GM18519 (cell line): ENCODE measurements at regions not wholly inside any gene's neighbourhood (a gene's known extent, or its start where the extent isn't known, plus 50 kb on each side); places are given as distances from the start of the nearest gene placed in this dataset.
"Not testable (repeated sequence)": the region's sequence is repeated elsewhere in the genome, so short reads cannot be mapped to it uniquely, and the experiment has no call there.

Experiments
- ATAC-seq: cut with Tn5 transposase; IDR thresholded peaks from one replicate; pipeline ENCODE4 v1.9.1; 2021; ENCODE audit warnings: mild to moderate bottlenecking, moderate library complexity; ENCODE audit not compliant: unreplicated experiment, low FRiP score

GRCh38 chr5:117318528-117318927 is 743.9 kb upstream of the SEMA6A start:
- no peak for ATAC-seq

GRCh38 chr5:117315170-117315569 is 740.5 kb upstream of the SEMA6A start:
- no peak for ATAC-seq

GRCh38 chr5:117304512-117305107 is 730.0 kb upstream of the SEMA6A start:
- not testable (repeated sequence) for ATAC-seq

- no peak for ATAC-seq
These were observed 728.3 kb upstream of the SEMA6A start for GRCh38 chr5:117302949-117303348.

GRCh38 chr5:117302473-117302872 is 727.9 kb upstream of the SEMA6A start:
- no peak for ATAC-seq

- ATAC-seq, result no peak
These were observed 725.3 kb upstream of the SEMA6A start for GRCh38 chr5:117299936-117300328.

GRCh38 chr5:117299224-117299935 is 724.8 kb upstream of the SEMA6A start:
- ATAC-seq, result no peak

GRCh38 chr5:117296872-117297271 is 722.2 kb upstream of the SEMA6A start:
- no peak for ATAC-seq

GRCh38 chr5:117295941-117296340 is 721.3 kb upstream of the SEMA6A start:
- ATAC-seq, result no peak

GRCh38 chr5:117286813-117287212 is 712.2 kb upstream of the SEMA6A start:
- ATAC-seq, result no peak

GRCh38 chr5:117271656-117272055 is 697.0 kb upstream of the SEMA6A start:
- no peak for ATAC-seq

- ATAC-seq, result no peak
These were observed 691.7 kb upstream of the SEMA6A start for GRCh38 chr5:117266280-117266679.

- ATAC-seq, result no peak
These were observed 688.6 kb upstream of the SEMA6A start for GRCh38 chr5:117263231-117263630.

- no peak for ATAC-seq
These were observed 688.0 kb upstream of the SEMA6A start for GRCh38 chr5:117262572-117263131.

- ATAC-seq, result no peak
These were observed 687.4 kb upstream of the SEMA6A start for GRCh38 chr5:117261948-117262571.

- no peak for ATAC-seq
These were observed 680.8 kb upstream of the SEMA6A start for GRCh38 chr5:117255211-117256027.

GRCh38 chr5:117252566-117252965 is 677.9 kb upstream of the SEMA6A start:
- no peak for ATAC-seq

GRCh38 chr5:117249086-117249815 is 674.6 kb upstream of the SEMA6A start:
- no peak for ATAC-seq

GRCh38 chr5:117246424-117246823 is 671.8 kb upstream of the SEMA6A start:
- ATAC-seq, result no peak

GRCh38 chr5:117245130-117245529 is 670.5 kb upstream of the SEMA6A start:
- ATAC-seq, result no peak
